ENCODE measurements at regions not wholly inside any gene's neighbourhood (a gene's known extent, or its start where the extent isn't known, plus 50 kb on each side); places are given as distances from the start of the nearest gene placed in this dataset.

DNA sequence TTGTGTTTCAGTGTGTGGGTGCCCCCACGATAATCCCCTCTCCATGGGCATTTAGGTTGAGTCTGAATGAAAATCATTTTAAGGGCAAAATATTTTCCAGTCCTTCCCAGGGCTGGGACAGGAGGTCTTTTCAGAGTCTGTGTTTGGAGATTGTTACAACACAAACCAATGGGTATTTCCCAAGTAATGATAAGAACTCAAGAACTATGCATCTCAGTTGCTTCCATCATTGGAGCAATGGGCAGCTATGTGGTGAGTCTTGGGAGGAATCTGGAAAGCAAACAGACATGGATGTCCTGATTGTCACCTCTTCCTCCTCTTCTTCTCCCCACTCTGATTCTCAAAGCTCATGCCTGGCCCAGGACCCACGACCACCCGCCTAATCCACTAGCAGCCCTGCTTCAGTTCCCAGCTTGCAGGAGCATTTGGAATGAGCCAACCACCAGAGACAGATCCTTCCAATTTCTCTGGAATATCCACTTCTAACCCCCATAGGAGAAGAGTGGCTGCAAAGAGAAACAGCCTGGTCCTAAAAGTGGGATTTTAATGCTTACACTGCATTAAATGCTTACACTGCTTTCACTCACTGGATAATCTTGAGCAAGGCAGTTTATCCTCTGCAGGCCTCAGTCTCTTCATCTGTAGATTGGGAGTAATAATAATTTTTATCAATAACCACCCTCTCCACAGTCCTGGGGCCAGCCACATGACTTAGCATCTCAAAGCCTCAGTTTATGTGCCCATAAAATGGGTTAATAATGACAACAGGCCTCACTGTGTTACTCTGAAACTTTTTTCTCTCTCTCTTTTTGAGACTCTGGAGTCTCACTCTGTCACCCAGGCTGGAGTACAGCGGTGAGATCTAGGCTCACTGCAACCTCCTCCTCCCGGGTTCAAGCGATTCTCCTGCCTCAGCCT is 404.3 kb downstream of the MN1 start:
- Histone ChIP-seq H3K36me3 (ENCODE audit: control insufficient read depth in 2 of 2, extremely low read depth in 1 of 2, insufficient read depth in 2 of 2, low read length in 2 of 2) (no peaks in the 10 kb centered on the region), H2AFZ (ENCODE audit: control insufficient read depth, low read length) (no peak overlapping the region), H3K9me1 (ENCODE audit: control insufficient read depth, extremely low read depth, insufficient read depth, low read length) (no peaks in the 10 kb centered on the region), H3K79me2 (ENCODE audit: control insufficient read depth, insufficient read depth, low read length) (no peaks in the 10 kb centered on the region), H3K4me3 (ENCODE audit: control insufficient read depth in 2 of 3, extremely low read depth in 1 of 3, insufficient read depth in 2 of 3, low read depth in 1 of 3, low read length in 3 of 3) (no peak overlapping the region), H3K27ac (ENCODE audit: control insufficient read depth, insufficient read depth, low read length) (no peak overlapping the region), H3K9me3 (ENCODE audit: control insufficient read depth, low read depth, low read length) (no peaks in the 10 kb centered on the region), H3K9ac (ENCODE audit: control insufficient read depth, extremely low read depth, insufficient read depth, low read length) (no peak overlapping the region), H3K27me3 (ENCODE audit: control insufficient read depth, extremely low read depth, insufficient read depth, low read length) (no peaks in the 10 kb centered on the region), H3K4me1 (ENCODE audit: control insufficient read depth, extremely low read depth, insufficient read depth, low read length) (peaks cover 8% of the 10 kb centered on the region), H4K20me1 (ENCODE audit: control insufficient read depth, extremely low read depth, insufficient read depth, low read length) (no peaks in the 10 kb centered on the region), H3K4me2 (ENCODE audit: control insufficient read depth, extremely low read depth, insufficient read depth, low read depth, low read length) (no peak overlapping the region)
- dilution Hi-C loops (cut with MboI; ENCODE audit: extremely low pct_ligation_motif_present, low sequenced_read_pairs), result no loop called here
- peak; percentile 64 for FAIRE-seq
- no peak for DNase-seq (ENCODE audit: low read depth, low spot score)
- TF ChIP-seq, protein P1, sequence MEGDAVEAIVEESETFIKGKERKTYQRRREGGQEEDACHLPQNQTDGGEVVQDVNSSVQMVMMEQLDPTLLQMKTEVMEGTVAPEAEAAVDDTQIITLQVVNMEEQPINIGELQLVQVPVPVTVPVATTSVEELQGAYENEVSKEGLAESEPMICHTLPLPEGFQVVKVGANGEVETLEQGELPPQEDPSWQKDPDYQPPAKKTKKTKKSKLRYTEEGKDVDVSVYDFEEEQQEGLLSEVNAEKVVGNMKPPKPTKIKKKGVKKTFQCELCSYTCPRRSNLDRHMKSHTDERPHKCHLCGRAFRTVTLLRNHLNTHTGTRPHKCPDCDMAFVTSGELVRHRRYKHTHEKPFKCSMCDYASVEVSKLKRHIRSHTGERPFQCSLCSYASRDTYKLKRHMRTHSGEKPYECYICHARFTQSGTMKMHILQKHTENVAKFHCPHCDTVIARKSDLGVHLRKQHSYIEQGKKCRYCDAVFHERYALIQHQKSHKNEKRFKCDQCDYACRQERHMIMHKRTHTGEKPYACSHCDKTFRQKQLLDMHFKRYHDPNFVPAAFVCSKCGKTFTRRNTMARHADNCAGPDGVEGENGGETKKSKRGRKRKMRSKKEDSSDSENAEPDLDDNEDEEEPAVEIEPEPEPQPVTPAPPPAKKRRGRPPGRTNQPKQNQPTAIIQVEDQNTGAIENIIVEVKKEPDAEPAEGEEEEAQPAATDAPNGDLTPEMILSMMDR (optimal IDR thresholded peaks at IDR 0.05 in 1 of 3, IDR thresholded peaks at IDR 0.05 in 1 of 3, conservative IDR thresholded peaks at IDR 0.05 in 1 of 3; ENCODE audit: extremely low read depth in 1 of 3, insufficient read depth in 2 of 3, low read length in 3 of 3), result no peak
- TF ChIP-seq EZH2 (IDR thresholded peaks at IDR 0.05; ENCODE audit: low read length), result no peak

DNA sequence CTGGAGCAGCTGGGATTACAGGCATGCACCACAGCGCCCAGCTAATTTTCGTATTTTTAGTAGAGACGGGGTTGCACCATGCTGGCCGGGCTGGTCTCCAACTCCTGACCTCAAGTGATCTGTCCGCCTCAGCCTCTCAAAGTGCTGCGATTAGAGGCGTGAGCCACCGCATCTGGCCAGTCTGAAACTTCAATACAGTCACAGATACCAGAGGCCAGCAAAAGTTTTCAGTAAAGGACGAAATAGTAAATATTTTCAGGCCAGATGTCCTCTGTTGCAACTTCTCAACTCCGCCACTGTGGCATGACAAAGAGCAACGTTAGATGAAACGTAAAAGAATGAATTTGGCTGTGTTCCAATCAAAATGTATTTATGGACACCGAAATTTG is 403.6 kb downstream of the MN1 start:
- no peaks in the 10 kb centered on the region for H3K36me3 ChIP-seq (ENCODE audit: control insufficient read depth in 2 of 2, extremely low read depth in 1 of 2, insufficient read depth in 2 of 2, low read length in 2 of 2)
- no peak overlapping the region for H3K27ac ChIP-seq (ENCODE audit: control insufficient read depth, insufficient read depth, low read length)
- FAIRE-seq, result no peak

More for the DNA sequence above, 403.6 kb downstream of the MN1 start:
- TF ChIP-seq EZH2 (IDR thresholded peaks at IDR 0.05; ENCODE audit: low read length), result no peak
- TF ChIP-seq, protein P1 (optimal IDR thresholded peaks at IDR 0.05 in 1 of 3, IDR thresholded peaks at IDR 0.05 in 1 of 3, conservative IDR thresholded peaks at IDR 0.05 in 1 of 3; ENCODE audit: extremely low read depth in 1 of 3, insufficient read depth in 2 of 3, low read length in 3 of 3), result no peak
- dilution Hi-C loops (cut with MboI; ENCODE audit: extremely low pct_ligation_motif_present, low sequenced_read_pairs), result no loop called here
- DNase-seq (ENCODE audit: low read depth, low spot score), result no peak
- H4K20me1 ChIP-seq (ENCODE audit: control insufficient read depth, extremely low read depth, insufficient read depth, low read length), result no peaks in the 10 kb centered on the region
- H3K9me3 ChIP-seq (ENCODE audit: control insufficient read depth, low read depth, low read length), result no peaks in the 10 kb centered on the region
- no peak overlapping the region for H2AFZ ChIP-seq (ENCODE audit: control insufficient read depth, low read length)
- no peaks in the 10 kb centered on the region for H3K27me3 ChIP-seq (ENCODE audit: control insufficient read depth, extremely low read depth, insufficient read depth, low read length)
- peaks cover 8% of the 10 kb centered on the region for H3K4me1 ChIP-seq (ENCODE audit: control insufficient read depth, extremely low read depth, insufficient read depth, low read length)
- no peak overlapping the region for H3K4me3 ChIP-seq (ENCODE audit: control insufficient read depth in 2 of 3, extremely low read depth in 1 of 3, insufficient read depth in 2 of 3, low read depth in 1 of 3, low read length in 3 of 3)
- no peak overlapping the region for H3K9ac ChIP-seq (ENCODE audit: control insufficient read depth, extremely low read depth, insufficient read depth, low read length)
- H3K9me1 ChIP-seq (ENCODE audit: control insufficient read depth, extremely low read depth, insufficient read depth, low read length), result no peaks in the 10 kb centered on the region
- no peaks in the 10 kb centered on the region for H3K79me2 ChIP-seq (ENCODE audit: control insufficient read depth, insufficient read depth, low read length)
- H3K4me2 ChIP-seq (ENCODE audit: control insufficient read depth, extremely low read depth, insufficient read depth, low read depth, low read length), result no peak overlapping the region

Measured in keratinocyte (primary cell).